ENCODE measurements at regions not wholly inside any gene's neighbourhood (a gene's known extent, or its start where the extent isn't known, plus 50 kb on each side); places are given as distances from the start of the nearest gene placed in this dataset.

DNA sequence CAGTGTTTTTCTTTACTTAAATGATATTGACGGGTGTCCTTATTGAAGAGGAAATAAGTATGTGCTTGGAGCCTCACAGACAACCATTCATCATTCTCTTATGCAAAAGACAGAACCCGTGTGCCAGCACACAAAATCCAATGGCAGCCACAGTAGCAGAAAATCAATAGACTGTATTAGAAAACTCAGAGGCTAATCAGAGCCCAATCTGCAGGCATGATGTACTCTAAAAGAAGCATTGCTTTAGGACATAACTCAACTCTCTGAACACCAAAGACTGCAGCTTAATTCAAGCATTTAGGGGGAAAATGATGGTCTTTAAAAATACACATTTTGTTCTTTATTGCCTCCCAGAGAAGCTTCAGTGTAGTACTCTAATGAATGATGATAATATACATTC is 476.9 kb downstream of the PDHA2 start:
- TF ChIP-seq, protein P1, sequence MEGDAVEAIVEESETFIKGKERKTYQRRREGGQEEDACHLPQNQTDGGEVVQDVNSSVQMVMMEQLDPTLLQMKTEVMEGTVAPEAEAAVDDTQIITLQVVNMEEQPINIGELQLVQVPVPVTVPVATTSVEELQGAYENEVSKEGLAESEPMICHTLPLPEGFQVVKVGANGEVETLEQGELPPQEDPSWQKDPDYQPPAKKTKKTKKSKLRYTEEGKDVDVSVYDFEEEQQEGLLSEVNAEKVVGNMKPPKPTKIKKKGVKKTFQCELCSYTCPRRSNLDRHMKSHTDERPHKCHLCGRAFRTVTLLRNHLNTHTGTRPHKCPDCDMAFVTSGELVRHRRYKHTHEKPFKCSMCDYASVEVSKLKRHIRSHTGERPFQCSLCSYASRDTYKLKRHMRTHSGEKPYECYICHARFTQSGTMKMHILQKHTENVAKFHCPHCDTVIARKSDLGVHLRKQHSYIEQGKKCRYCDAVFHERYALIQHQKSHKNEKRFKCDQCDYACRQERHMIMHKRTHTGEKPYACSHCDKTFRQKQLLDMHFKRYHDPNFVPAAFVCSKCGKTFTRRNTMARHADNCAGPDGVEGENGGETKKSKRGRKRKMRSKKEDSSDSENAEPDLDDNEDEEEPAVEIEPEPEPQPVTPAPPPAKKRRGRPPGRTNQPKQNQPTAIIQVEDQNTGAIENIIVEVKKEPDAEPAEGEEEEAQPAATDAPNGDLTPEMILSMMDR (IDR thresholded peaks at IDR 0.05), result no peak
- no peak for TF ChIP-seq POLR2A (IDR thresholded peaks at IDR 0.05)
